ENCODE measurements at regions not wholly inside any gene's neighbourhood (a gene's known extent, or its start where the extent isn't known, plus 50 kb on each side); places are given as distances from the start of the nearest gene placed in this dataset.

- TF ChIP-seq MCM5 (IDR thresholded peaks at IDR 0.05; ENCODE audit: low read depth), result no peak
- TF ChIP-seq CTCF (IDR thresholded peaks at IDR 0.05 in 2 of 3, conservative IDR thresholded peaks at IDR 0.05 in 1 of 3; ENCODE audit: insufficient read depth in 2 of 3, low read depth in 1 of 3, low read length in 3 of 3), result no peak
Measured at GRCh38 chr3:22621205-22621809, 581.8 kb upstream of the UBE2E2 start.
